Neural progenitor cell (in vitro differentiated cells): ENCODE measurements at regions not wholly inside any gene's neighbourhood (a gene's known extent, or its start where the extent isn't known, plus 50 kb on each side); places are given as distances from the start of the nearest gene placed in this dataset.

Source experiments
- EZH2 ChIP-seq: fragments of 200-600 bp; sonication (generic); IDR thresholded peaks from 2 replicates; pipeline ENCODE4 v1.6.1; 2017; ENCODE audit warnings: antibody characterized with exemption, mild to moderate bottlenecking, moderate library complexity
- TF ChIP-seq, protein P1 (sequence below): fragments of 200-600 bp; sonication (generic); IDR thresholded peaks from 2 replicates; pipeline ENCODE4 v1.5.1; 2017; ENCODE audit warnings: antibody characterized with exemption, mild to moderate bottlenecking

DNA sequence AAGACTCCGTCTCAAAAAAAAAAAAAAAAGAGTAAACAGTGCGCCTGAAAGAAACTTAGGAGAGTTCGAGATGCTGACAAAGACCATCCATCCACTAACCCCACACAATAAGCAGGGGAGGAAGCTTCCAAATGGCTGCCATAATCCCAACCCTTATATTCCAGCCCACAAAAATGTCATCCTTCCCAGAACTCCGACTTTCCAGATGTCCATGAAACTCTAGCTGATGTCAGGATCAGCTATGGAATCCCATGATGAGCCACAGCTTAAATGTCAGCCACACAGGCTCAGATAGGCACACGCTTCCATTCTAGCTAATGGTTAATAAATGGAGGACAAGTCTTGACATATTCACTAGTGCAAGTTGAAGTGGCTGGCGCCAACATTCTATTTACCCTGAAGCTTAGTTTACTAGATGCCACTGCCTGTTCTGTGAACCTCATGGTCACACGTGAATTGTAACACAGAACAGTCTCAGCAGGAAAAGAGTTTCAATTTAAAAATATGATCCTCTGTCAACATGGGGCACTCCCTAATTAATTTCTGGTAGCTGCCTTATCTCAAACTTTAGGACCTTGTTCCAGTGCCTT, 75.5 kb downstream of the FOXF2 start:
- TF ChIP-seq, protein P1, sequence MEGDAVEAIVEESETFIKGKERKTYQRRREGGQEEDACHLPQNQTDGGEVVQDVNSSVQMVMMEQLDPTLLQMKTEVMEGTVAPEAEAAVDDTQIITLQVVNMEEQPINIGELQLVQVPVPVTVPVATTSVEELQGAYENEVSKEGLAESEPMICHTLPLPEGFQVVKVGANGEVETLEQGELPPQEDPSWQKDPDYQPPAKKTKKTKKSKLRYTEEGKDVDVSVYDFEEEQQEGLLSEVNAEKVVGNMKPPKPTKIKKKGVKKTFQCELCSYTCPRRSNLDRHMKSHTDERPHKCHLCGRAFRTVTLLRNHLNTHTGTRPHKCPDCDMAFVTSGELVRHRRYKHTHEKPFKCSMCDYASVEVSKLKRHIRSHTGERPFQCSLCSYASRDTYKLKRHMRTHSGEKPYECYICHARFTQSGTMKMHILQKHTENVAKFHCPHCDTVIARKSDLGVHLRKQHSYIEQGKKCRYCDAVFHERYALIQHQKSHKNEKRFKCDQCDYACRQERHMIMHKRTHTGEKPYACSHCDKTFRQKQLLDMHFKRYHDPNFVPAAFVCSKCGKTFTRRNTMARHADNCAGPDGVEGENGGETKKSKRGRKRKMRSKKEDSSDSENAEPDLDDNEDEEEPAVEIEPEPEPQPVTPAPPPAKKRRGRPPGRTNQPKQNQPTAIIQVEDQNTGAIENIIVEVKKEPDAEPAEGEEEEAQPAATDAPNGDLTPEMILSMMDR, result no peak
- TF ChIP-seq EZH2, result no peak
